HepG2 (cell line): ENCODE measurements at regions not wholly inside any gene's neighbourhood (a gene's known extent, or its start where the extent isn't known, plus 50 kb on each side); places are given as distances from the start of the nearest gene placed in this dataset.

ENCODE experiments used
- MAX ChIP-seq: IDR thresholded peaks from 2 replicates; pipeline ENCODE4 v1.6.1; 2012; ENCODE audit warnings: inconsistent platforms
- NFE2 ChIP-seq: sonication (generic); formaldehyde crosslinking; IDR thresholded peaks from 2 replicates; pipeline ENCODE4 v1.4.0; 2020; ENCODE audit warnings: missing genetic modification reagents
- SKI ChIP-seq: fragments of 450-650 bp; IDR thresholded peaks from one replicate; pipeline ENCODE4 v1.6.1; 2018; ENCODE audit warnings: mild to moderate bottlenecking; ENCODE audit not compliant: partially characterized antibody
- ZNF629 ChIP-seq: sonication (generic); formaldehyde crosslinking; conservative IDR thresholded peaks from 2 replicates; pipeline ENCODE4 v1.5.0; 2020; ENCODE audit warnings: missing genetic modification reagents
- TF ChIP-seq, protein P1 (sequence below): sonication (generic); formaldehyde crosslinking; IDR thresholded peaks from 2 replicates; pipeline ENCODE4 v1.4.0; 2020; ENCODE audit warnings: missing genetic modification reagents
- TF ChIP-seq, protein P2 (sequence below): sonication (generic); IDR thresholded peaks from 2 replicates; pipeline ENCODE4 v1.6.1; 2016; ENCODE audit warnings: low read depth, borderline replicate concordance

DNA sequence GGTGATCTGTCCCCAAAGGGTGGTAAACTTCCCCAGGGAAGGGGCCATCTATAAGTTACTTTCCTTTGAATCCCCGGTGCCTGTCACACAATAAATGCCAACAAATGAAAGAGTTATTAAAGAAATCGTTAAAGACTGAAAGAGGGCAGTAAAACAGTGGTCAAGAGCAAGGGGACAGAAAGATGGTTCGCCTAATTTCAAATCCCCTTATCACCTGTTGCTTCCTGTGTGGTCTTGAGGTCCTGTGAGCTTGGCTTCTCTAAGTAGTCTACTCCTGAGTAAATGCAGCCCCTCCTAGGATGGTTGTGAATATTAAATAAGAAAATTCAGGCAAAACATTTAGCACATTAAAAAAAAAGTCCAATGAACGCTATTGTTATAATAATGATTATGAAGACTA is 225.7 kb upstream of the ADAMTS9 start:
- TF ChIP-seq SKI (no peak), NFE2 (CRISPR knock-in tag) (no peak), MAX (no peak), ZNF629 (CRISPR knock-in tag) (no peak)
- TF ChIP-seq, protein P1, sequence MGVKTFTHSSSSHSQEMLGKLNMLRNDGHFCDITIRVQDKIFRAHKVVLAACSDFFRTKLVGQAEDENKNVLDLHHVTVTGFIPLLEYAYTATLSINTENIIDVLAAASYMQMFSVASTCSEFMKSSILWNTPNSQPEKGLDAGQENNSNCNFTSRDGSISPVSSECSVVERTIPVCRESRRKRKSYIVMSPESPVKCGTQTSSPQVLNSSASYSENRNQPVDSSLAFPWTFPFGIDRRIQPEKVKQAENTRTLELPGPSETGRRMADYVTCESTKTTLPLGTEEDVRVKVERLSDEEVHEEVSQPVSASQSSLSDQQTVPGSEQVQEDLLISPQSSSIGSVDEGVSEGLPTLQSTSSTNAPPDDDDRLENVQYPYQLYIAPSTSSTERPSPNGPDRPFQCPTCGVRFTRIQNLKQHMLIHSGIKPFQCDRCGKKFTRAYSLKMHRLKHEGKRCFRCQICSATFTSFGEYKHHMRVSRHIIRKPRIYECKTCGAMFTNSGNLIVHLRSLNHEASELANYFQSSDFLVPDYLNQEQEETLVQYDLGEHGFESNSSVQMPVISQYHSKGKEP: no peak
- TF ChIP-seq, protein P2, sequence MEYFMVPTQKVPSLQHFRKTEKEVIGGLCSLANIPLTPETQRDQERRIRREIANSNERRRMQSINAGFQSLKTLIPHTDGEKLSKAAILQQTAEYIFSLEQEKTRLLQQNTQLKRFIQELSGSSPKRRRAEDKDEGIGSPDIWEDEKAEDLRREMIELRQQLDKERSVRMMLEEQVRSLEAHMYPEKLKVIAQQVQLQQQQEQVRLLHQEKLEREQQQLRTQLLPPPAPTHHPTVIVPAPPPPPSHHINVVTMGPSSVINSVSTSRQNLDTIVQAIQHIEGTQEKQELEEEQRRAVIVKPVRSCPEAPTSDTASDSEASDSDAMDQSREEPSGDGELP: no peak
